ENCODE measurements at regions not wholly inside any gene's neighbourhood (a gene's known extent, or its start where the extent isn't known, plus 50 kb on each side); places are given as distances from the start of the nearest gene placed in this dataset.

DNA sequence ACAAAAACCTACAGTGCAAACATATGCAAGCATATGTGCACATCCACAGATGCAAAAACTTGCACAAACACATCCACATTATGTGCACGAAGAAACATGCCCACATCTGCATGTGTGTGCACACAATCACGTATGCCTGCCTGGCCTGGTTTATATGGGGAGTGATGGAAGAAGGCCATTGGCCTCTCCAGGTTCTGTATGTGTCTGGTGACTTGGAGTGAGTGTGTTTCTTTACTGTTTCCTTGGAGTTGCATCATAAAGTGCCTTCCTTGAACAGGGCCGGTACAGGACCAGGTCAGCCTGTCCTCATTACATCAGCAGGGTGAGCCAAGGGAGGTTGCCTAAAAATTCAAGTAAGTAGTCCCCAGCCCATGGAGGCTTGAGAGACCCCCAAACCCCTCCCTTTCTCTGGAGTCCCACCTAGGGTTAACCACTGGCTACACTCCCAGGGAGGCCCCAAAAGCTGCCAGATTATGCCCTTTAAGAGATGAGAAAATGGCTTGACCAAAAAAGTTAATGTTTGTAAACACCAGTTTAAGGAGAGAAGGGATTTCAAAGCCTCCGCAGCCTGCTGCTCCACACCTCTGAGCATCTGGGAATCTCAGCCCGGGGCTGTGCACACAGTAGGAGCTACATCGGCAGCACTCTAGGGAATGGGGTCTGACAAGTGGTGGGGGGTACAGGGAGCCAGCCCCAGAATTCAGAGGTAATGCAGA, 140.8 kb downstream of the VEGFA start:
- TSS peak; percentile 86 for BruUV-seq (replicated peaks)
- intact Hi-C loops (cut with micrococcal nuclease), result loop anchor here (2.0 kb wide), 1 partner anchor 16 kb away; no protein-coding TSS in a partner anchor
- Mint-ChIP-seq H3K27me3 (ENCODE audit: insufficient read depth, unreplicated experiment) (no peaks in the 10 kb centered on the region), H3K4me3 (ENCODE audit: unreplicated experiment) (no peak overlapping the region), H3K4me1 (ENCODE audit: insufficient read depth, unreplicated experiment) (peaks cover 23% of the 10 kb centered on the region), H3K27ac (ENCODE audit: low read depth, unreplicated experiment) (peak overlapping the region; percentile 84), H3K36me3 (ENCODE audit: insufficient read depth, unreplicated experiment) (peaks cover 5% of the 10 kb centered on the region), H3K9me3 (ENCODE audit: unreplicated experiment) (no peaks in the 10 kb centered on the region)
- TF ChIP-seq, protein P1, sequence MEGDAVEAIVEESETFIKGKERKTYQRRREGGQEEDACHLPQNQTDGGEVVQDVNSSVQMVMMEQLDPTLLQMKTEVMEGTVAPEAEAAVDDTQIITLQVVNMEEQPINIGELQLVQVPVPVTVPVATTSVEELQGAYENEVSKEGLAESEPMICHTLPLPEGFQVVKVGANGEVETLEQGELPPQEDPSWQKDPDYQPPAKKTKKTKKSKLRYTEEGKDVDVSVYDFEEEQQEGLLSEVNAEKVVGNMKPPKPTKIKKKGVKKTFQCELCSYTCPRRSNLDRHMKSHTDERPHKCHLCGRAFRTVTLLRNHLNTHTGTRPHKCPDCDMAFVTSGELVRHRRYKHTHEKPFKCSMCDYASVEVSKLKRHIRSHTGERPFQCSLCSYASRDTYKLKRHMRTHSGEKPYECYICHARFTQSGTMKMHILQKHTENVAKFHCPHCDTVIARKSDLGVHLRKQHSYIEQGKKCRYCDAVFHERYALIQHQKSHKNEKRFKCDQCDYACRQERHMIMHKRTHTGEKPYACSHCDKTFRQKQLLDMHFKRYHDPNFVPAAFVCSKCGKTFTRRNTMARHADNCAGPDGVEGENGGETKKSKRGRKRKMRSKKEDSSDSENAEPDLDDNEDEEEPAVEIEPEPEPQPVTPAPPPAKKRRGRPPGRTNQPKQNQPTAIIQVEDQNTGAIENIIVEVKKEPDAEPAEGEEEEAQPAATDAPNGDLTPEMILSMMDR (IDR thresholded peaks at IDR 0.05; ENCODE audit: unreplicated experiment), result no peak
- ChIA-PET POLR2A (no interaction called here), CTCF (no interaction called here)
- peak; percentile 51 for DNase-seq (ENCODE audit: unreplicated experiment)

DNA sequence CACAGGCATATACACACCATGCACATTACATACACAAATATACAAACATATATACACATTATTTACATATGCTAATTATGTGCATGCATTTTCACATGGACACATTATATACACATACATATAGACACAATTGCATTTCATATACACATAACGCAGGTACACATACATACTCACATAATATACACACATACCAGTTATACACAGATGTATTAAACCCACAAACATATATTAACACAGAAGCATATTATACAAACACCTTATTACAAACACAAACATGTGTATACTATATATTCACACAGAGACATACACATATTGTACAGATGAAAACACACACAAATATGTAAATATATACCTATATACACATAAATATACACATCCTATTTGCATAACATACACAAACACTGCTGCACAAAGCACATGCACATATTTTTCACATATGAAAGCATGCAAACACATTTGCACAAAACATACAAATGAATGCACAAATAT, 140.2 kb downstream of the VEGFA start:
- ChIA-PET CTCF (interaction anchor here (0.6 kb wide), 1 partner anchor 65 kb away, joined by 6 read pairs; no protein-coding TSS in a partner anchor), POLR2A (interaction anchor here (1.0 kb wide), 1 partner anchor 12 kb away, joined by 3 read pairs; no protein-coding TSS in a partner anchor)
- no peak overlapping the region for H3K4me3 Mint-ChIP-seq (ENCODE audit: unreplicated experiment)
- no peaks in the 10 kb centered on the region for H3K27me3 Mint-ChIP-seq (ENCODE audit: insufficient read depth, unreplicated experiment)
- DNase-seq (ENCODE audit: unreplicated experiment), result no peak
- intact Hi-C loops (cut with micrococcal nuclease), result loop anchor here (2.0 kb wide), 1 partner anchor 17 kb away; no protein-coding TSS in a partner anchor
- TF ChIP-seq, protein P1 (IDR thresholded peaks at IDR 0.05; ENCODE audit: unreplicated experiment), result no peak
- H3K4me1 Mint-ChIP-seq (ENCODE audit: insufficient read depth, unreplicated experiment), result peaks cover 23% of the 10 kb centered on the region
- peaks cover 5% of the 10 kb centered on the region for H3K36me3 Mint-ChIP-seq (ENCODE audit: insufficient read depth, unreplicated experiment)
- peak overlapping the region; percentile 84 for H3K27ac Mint-ChIP-seq (ENCODE audit: low read depth, unreplicated experiment)
- no peaks in the 10 kb centered on the region for H3K9me3 Mint-ChIP-seq (ENCODE audit: unreplicated experiment)
- BruUV-seq (replicated peaks), result TSS peak; percentile 88

DNA sequence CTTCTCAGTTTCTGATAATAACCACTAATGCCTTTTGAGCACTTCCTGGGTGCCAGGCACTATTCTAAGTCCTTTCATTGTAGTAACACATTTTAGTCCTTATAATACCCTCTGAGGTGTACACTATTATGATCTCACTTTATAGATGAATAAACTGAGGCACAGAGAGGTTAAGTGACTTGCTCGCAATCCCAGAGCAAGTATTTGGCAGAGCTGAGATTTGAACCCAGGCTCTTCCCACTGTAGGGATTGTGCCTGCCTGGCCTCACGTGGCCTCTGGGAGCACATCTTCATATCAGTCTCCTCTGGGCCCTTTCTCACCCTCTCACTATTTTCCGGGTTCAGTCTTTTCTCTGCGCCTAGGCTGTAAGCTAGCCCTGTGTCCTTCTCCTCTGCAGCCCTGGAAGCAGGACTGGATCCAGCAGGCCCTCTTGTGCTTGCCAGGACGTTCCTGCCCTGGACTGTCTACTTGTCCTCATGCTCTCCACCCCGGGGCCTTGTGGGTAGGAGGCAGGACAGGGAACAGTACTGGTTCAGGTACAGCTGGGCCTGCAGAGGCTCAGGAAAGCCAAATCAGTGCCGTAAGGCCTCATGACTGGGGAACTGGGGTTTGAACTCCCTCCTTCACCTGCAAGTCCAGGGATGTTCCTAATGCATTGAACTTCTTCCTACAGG, 139.6 kb downstream of the VEGFA start:
- no peak overlapping the region for H3K4me3 Mint-ChIP-seq (ENCODE audit: unreplicated experiment)
- BruUV-seq (replicated peaks), result no TSS peak
- no peaks in the 10 kb centered on the region for H3K27me3 Mint-ChIP-seq (ENCODE audit: insufficient read depth, unreplicated experiment)
- H3K36me3 Mint-ChIP-seq (ENCODE audit: insufficient read depth, unreplicated experiment), result peaks cover 5% of the 10 kb centered on the region
- no peak for DNase-seq (ENCODE audit: unreplicated experiment)
- ChIA-PET POLR2A (interaction anchor here (1.0 kb wide), 1 partner anchor 12 kb away, joined by 3 read pairs; no protein-coding TSS in a partner anchor), CTCF (interaction anchor here (0.6 kb wide), 1 partner anchor 66 kb away, joined by 6 read pairs; no protein-coding TSS in a partner anchor)
- H3K9me3 Mint-ChIP-seq (ENCODE audit: unreplicated experiment), result no peaks in the 10 kb centered on the region
- peaks cover 28% of the 10 kb centered on the region for H3K4me1 Mint-ChIP-seq (ENCODE audit: insufficient read depth, unreplicated experiment)
- no peak overlapping the region for H3K27ac Mint-ChIP-seq (ENCODE audit: low read depth, unreplicated experiment)
- TF ChIP-seq, protein P1 (IDR thresholded peaks at IDR 0.05; ENCODE audit: unreplicated experiment), result no peak
- intact Hi-C loops (cut with micrococcal nuclease), result loop anchor here (2.0 kb wide), 1 partner anchor 17 kb away; no protein-coding TSS in a partner anchor

DNA sequence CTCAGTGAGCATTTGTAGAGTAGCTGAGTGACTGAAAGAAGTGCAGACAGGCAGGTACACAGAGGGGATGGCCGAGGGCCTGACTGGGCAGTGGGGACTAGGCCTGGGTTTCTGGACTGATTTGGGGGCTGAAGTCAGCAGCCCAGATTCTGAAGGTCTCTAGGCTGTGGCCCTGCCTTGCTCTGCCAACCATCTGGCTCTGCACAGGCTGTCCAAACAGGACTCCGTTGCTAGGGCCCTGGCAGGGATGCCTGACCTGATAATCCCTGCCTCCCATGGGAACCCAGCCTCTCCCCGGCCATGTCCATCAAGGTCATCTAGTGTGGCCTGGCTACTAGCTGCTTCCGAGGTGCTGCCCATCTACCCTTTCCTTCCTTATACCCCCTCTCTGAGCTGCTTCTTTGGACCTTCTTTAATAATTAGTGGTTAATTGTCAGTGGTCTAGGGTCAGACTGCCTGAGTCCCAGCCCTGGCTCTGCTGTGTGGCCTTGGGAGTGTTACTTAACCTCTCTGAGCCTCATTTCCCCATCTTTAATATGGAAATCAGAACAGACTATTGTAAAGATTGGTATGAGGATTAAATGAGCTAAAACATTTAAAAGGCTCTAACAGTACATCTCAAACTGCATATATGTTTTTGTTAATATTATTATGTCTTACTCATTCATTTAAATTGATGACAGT, 137.9 kb downstream of the VEGFA start:
- no peaks in the 10 kb centered on the region for H3K27me3 Mint-ChIP-seq (ENCODE audit: insufficient read depth, unreplicated experiment)
- ChIA-PET POLR2A (no interaction called here), CTCF (no interaction called here)
- TF ChIP-seq, protein P1 (IDR thresholded peaks at IDR 0.05; ENCODE audit: unreplicated experiment), result no peak
- peaks cover 5% of the 10 kb centered on the region for H3K36me3 Mint-ChIP-seq (ENCODE audit: insufficient read depth, unreplicated experiment)
- H3K27ac Mint-ChIP-seq (ENCODE audit: low read depth, unreplicated experiment), result no peak overlapping the region
- no TSS peak for BruUV-seq (replicated peaks)
- H3K9me3 Mint-ChIP-seq (ENCODE audit: unreplicated experiment), result no peaks in the 10 kb centered on the region
- peaks cover 28% of the 10 kb centered on the region for H3K4me1 Mint-ChIP-seq (ENCODE audit: insufficient read depth, unreplicated experiment)
- DNase-seq (ENCODE audit: unreplicated experiment), result no peak
- H3K4me3 Mint-ChIP-seq (ENCODE audit: unreplicated experiment), result no peak overlapping the region
- intact Hi-C loops (cut with micrococcal nuclease), result no loop called here

All from MCF 10A (cell line).